A172 (cell line): ENCODE measurements at regions not wholly inside any gene's neighbourhood (a gene's known extent, or its start where the extent isn't known, plus 50 kb on each side); places are given as distances from the start of the nearest gene placed in this dataset.
"Not testable (repeated sequence)": the region's sequence is repeated elsewhere in the genome, so short reads cannot be mapped to it uniquely, and the experiment has no call there.

ENCODE experiments used
- DNase-seq: peaks from one replicate; pipeline ENCODE4 v3.0.0-alpha.2; 2015; ENCODE audit warnings: low spot score

DNA sequence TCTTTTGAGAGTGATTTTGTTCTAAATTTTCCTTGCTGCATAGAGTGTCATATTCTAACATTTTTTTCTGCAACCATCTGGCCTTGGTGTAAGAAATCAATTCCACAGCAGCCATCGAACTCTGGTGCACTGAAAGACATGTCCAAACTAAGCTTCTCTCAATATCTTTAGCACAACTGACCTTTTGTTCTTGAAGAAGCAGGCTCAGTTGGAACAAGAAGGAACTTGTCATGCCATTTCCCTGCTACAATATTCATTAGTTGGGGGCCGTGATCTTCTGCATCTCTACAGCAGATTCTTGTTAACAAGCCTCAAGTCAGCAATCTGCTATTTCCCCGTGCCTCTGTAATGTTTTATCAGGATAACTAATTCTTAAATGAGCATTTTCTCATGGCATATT lies 1305.6 kb downstream of the CDH11 start:
- DNase-seq, result no peak

- no peak for DNase-seq
These were observed 1308.0 kb downstream of the CDH11 start for GRCh38 chr16:63813862-63814261.

- DNase-seq, result no peak
These were observed 1313.1 kb downstream of the CDH11 start for GRCh38 chr16:63808730-63809129.

GRCh38 chr16:63806794-63807506 lies 1314.9 kb downstream of the CDH11 start:
- no peak for DNase-seq

DNA sequence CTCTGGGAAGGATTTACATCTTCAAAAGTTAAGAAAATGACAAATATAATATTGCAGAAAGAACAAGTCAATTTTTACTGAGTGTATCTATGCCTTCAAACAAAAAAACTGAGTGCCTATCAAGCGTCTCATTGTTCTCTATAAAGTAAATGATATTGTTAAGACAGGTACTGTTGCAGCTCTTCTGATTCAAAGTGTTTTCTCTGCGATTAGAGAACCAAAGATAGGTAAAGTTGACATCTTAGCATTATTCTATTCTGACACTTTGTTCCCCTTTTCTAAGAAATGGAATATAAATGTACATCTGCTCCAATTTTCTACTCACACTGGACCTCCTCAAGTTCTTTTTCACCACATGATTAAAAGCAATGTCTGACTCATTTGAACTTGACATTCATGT lies 1317.7 kb downstream of the CDH11 start:
- no peak for DNase-seq

DNA sequence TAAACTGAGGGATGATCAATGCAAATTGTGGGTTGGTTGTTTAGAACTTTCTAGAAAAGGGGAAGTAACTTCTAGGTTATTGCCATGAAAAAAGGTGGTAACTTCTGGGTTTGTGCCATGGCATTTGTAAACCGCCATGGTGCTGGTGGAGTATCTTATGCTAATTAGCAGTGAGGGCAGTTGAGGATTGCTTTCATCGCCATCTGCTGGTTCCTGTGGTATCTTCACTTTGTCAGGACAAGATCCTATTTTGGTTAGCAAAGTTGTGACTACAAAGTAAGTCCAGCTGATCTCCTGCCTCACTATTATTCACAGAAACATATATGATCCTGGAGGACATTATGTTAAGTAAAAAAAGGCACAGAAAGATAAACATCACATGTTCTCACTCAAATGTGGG lies 1332.3 kb downstream of the CDH11 start:
- no peak for DNase-seq

DNA sequence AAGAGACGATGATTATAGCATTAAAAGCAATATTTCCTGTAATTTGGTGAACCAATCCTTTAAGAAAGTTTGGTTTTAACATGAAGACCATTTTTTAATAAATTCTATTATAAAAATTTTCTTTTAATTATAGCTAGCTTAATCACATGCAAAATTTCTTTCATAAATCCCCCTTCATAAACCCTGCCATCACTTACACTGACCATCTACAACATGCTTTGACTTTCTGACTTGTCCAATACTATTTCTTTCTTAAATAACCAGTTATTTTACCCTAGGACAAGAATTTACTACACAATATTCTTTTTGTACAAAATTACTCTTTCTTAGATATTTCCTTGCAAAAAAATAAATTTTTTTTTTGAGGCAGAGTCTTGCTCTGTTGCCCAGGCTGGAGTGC lies 1334.8 kb downstream of the CDH11 start:
- no peak for DNase-seq

DNA sequence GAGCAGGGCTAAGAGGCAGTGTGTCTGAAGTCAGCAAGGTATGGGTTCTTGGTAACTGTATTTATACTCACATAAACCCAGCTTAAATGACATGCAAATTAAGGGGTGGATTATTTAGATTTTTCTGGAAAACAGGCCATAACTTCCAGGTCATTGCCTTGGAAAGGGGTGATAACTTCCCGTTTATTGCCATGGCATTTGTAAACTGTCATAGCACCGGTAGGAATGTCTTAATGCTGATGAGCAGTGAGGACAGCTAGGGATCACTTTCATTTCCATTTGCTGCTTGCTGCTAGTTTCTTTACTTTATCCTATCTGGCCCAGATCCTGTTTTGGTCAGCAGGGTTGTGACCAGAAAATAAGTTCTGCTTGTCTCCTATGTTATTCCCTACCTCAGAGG lies 1336.7 kb downstream of the CDH11 start:
- no peak for DNase-seq

- no peak for DNase-seq
These were observed 1345.4 kb downstream of the CDH11 start for GRCh38 chr16:63776437-63776836.

DNA sequence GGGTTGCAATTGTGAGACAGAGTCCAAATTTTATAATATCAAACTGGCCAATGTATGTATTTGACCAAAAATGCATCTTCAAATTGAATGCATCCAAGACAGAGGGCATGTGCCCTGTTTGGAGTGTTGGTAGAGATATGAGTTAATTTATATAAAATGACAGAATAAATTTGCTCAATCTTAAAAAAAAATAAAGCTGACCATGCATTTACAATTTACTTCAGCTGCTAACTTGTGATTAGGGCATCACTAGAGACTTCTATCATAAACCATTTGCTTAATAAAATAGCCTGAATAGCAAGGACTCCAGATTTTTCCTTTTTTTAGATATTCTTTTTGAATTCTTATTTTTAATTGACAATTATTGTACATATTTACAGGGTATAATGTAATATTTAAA lies 1345.8 kb downstream of the CDH11 start:
- no peak for DNase-seq

GRCh38 chr16:63774302-63774701 lies 1347.6 kb downstream of the CDH11 start:
- no peak for DNase-seq

DNA sequence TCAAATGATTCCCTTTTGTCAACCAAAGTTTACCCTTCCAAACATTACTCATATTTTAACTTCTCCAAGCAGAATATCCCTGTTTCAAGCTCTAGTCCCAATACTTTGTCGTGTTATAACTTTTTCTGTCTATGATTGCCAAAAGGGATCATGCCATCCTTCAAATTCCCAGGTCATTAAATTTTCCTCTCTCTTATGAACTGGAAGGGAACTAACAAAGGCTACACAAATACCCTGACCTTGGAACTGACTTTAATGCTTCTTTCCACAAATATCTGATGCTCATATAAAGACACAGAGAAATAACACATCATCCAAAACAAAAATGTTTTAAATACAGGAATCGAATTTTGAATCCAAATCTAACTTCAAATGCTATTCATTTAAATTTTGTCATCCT lies 1352.7 kb downstream of the CDH11 start:
- DNase-seq, result no peak

- DNase-seq, result not testable (repeated sequence)
These were observed 1361.6 kb downstream of the CDH11 start for GRCh38 chr16:63760246-63760645.

GRCh38 chr16:63752347-63752746 lies 1369.5 kb downstream of the CDH11 start:
- DNase-seq, result no peak

GRCh38 chr16:63749276-63749675 lies 1372.6 kb downstream of the CDH11 start:
- DNase-seq, result no peak

DNA sequence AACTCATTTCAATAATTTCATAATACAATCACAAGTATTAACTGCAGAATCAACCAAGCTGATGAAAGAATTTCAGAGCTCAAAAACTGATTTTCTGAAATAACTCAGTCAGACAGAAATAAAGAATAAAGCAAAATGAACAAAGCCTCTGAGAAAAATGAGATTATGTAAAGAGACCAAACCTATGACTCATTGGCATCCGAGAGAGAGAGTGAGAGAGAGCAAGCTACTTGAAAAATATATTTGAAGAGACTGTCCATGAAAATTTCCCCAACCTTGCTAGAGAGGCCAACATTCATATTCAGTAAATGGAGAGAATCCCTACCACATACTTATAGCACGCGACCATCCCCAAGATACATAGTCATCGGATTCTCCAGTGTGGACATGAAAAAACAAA lies 1376.4 kb downstream of the CDH11 start:
- DNase-seq, result no peak

- no peak for DNase-seq
These were observed 1377.6 kb downstream of the CDH11 start for GRCh38 chr16:63744077-63744874.

DNA sequence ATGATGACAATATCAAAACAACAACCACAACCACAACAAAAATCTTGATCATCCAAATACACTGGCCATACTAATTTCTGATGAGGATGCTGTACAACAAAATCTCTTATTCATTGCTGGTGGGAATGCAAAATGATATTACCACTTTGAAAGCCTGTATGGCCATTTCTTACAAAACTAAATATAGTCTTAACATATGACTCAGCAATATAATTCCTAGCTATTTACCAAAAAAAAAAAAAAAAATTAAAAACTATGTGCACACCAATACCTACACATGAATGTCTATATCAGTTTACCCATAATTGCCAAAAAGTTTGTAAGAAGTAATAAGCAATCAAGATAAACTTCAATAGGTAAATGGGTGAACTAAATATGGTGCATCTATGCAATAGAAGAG lies 1379.7 kb downstream of the CDH11 start:
- no peak for DNase-seq

DNA sequence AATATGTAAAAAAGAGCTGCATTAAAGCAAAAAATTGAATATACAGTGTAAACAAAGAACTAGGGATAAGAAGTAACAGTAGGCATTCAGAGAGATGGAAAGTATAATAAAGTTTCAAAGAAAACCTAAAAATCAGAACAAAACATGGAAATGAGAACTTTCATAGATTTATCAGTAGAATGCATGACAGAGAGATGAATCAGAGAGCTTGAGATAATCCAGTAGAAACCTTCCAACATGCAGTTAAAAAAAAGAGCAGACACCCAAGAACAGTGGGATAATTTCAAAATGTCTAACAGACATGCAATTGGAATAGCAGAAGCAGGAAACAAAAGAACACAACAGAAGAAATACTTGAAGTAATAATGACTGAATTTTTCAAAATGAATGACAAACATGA lies 1384.2 kb downstream of the CDH11 start:
- no peak for DNase-seq

- no peak for DNase-seq
These were observed 1386.4 kb downstream of the CDH11 start for GRCh38 chr16:63735456-63735855.

DNA sequence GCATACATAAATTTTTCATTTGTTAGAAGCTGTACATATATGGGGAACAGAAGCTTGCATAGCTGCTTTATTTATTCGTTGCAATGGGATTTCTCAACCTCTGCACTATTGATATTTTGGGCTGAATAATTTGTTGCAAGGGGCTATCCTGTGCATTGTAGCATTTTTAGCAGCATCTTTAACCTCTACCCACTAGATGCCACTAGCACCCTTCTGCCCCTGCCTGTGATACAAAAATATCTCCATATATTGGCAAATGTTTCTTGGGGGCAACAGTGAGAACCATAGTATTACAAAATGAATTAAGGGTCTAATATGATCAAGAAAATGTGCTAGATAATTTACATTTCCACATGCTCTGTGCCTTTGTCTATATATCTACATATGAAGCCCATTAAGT lies 1401.0 kb downstream of the CDH11 start:
- no peak for DNase-seq

GRCh38 chr16:63719926-63720325 lies 1401.9 kb downstream of the CDH11 start:
- no peak for DNase-seq

DNA sequence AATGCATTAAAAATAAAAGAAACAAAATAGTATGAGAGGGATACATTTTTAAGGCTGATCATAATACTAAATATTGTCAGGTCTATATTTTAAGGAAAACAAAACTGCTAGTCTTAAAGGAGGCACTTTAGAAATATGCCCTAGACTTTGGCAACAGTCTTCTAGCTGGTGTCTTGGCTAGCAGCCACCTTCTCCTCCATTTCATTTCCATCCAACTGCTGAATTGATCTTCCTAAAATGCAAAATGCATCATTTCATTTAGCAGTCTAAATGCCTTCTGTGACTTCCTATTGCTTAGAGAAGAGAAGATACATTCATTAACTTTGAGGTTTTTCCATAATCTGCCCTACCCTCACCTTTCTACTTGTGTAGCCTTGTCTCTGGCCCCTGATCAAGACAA lies 1404.1 kb downstream of the CDH11 start:
- DNase-seq, result no peak

DNA sequence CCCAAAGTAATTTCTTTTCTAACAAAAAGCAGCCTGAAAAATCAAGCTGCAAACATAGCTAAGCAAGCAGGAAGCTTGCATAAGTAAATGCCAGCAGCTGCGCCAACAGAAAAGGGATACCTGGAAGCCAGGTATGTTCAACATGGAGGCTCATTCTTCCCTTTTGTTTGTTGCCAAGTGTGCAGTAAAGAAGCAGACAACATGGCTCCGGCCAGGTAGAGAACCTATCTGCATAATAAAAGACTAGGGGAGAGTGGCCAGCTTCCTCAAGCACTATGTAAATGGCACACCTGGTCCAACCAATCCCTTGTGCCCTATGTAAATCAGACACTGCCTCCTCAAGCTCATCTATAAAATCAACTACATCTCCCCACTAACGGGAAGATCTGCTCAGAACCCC lies 1407.0 kb downstream of the CDH11 start:
- no peak for DNase-seq
